Panc1 (cell line): ENCODE measurements at regions not wholly inside any gene's neighbourhood (a gene's known extent, or its start where the extent isn't known, plus 50 kb on each side); places are given as distances from the start of the nearest gene placed in this dataset.

Experiments
- CTCF ChIP-seq: fragments of 450-650 bp; IDR thresholded peaks from 2 replicates; pipeline ENCODE4 v1.5.1; 2017; ENCODE audit warnings: mild to moderate bottlenecking
- POLR2AphosphoS5 ChIP-seq: IDR thresholded peaks from 2 replicates; pipeline ENCODE4 v1.6.1; 2012; ENCODE audit warnings: mild to moderate bottlenecking, low read depth, low read length, moderate library complexity
- REST ChIP-seq, 2 experiments: IDR thresholded peaks; 2 replicates each; pipeline ENCODE4 v1.6.1; 2011 to 2012; ENCODE audit warnings: low read depth in 2 of 2, control low read depth in 1 of 2, low read length in 1 of 2, mild to moderate bottlenecking in 1 of 2, moderate library complexity in 1 of 2; ENCODE audit not compliant: insufficient read depth in 1 of 2
- SIN3A ChIP-seq: IDR thresholded peaks from 2 replicates; pipeline ENCODE4 v1.6.1; 2012; ENCODE audit warnings: low read depth, mild to moderate bottlenecking, low read length, moderate library complexity, borderline replicate concordance; ENCODE audit not compliant: insufficient read depth
- TCF7L2 ChIP-seq: IDR thresholded peaks from 2 replicates; pipeline ENCODE4 v1.6.1; 2011; ENCODE audit warnings: mild to moderate bottlenecking, low read depth, low read length, inconsistent platforms

GRCh38 chr2:104164721-104165252, 689.1 kb upstream of the POU3F3 start:
- TF ChIP-seq CTCF (no peak), POLR2AphosphoS5 (no peak), SIN3A (no peak), TCF7L2 (no peak), REST (IDR thresholded peaks at IDR 0.05; ENCODE audit: insufficient read depth in 1 of 2, low read depth in 2 of 2, low read length in 1 of 2) (no peak)
